Trophoblast cell (in vitro differentiated cells and primary cell): ENCODE measurements at regions not wholly inside any gene's neighbourhood (a gene's known extent, or its start where the extent isn't known, plus 50 kb on each side); places are given as distances from the start of the nearest gene placed in this dataset.
"Not testable (repeated sequence)": the region's sequence is repeated elsewhere in the genome, so short reads cannot be mapped to it uniquely, and the experiment has no call there.

ENCODE experiments used
- DNase-seq, 2 donors: peaks; one replicate each; pipeline ENCODE4 v3.0.0-alpha.2; 2016
- H2AFZ ChIP-seq: 2 replicates; pipeline ENCODE4 v1.6.1; 2013; ENCODE audit warnings: low read length, moderate library complexity, mild to moderate bottlenecking; ENCODE audit not compliant: insufficient read depth, poor library complexity
- H2AK5ac ChIP-seq: 2 replicates; pipeline ENCODE4 v1.6.1; 2013; ENCODE audit warnings: mild to moderate bottlenecking, low read length
- H2BK120ac ChIP-seq: 2 replicates; pipeline ENCODE4 v1.6.1; 2013; ENCODE audit warnings: low read length, mild to moderate bottlenecking, moderate library complexity; ENCODE audit not compliant: insufficient read depth, poor library complexity
- H2BK12ac ChIP-seq: 2 replicates; pipeline ENCODE4 v1.6.1; 2013; ENCODE audit warnings: mild to moderate bottlenecking, low read length, moderate library complexity
- H2BK5ac ChIP-seq: 2 replicates; pipeline ENCODE4 v1.6.1; 2013; ENCODE audit warnings: low read length, low read depth, moderate library complexity, mild to moderate bottlenecking; ENCODE audit not compliant: poor library complexity
- H3K14ac ChIP-seq: 2 replicates; pipeline ENCODE4 v1.6.1; 2013; ENCODE audit warnings: mild to moderate bottlenecking, low read length
- H3K18ac ChIP-seq: 2 replicates; pipeline ENCODE4 v1.6.1; 2013; ENCODE audit warnings: mild to moderate bottlenecking, low read length
- H3K23ac ChIP-seq: 2 replicates; pipeline ENCODE4 v1.6.1; 2013; ENCODE audit warnings: low read length
- H3K27ac ChIP-seq: 2 replicates; pipeline ENCODE4 v1.5.1; 2013; ENCODE audit warnings: low read depth, mild to moderate bottlenecking, inconsistent platforms, low read length, moderate library complexity
- H3K27me3 ChIP-seq: 2 replicates; pipeline ENCODE4 v1.6.1; 2013; ENCODE audit warnings: inconsistent platforms, mild to moderate bottlenecking, low read length, moderate library complexity; ENCODE audit not compliant: insufficient read depth
- H3K36me3 ChIP-seq, 2 experiments: 1 replicate in 1 of 2; 2 replicates in 1 of 2; pipeline ENCODE4 v1.6.1; 2013; ENCODE audit warnings: low read length in 2 of 2, mild to moderate bottlenecking in 2 of 2, moderate library complexity in 1 of 2; ENCODE audit not compliant: insufficient read depth in 2 of 2, control insufficient read depth in 1 of 2
- H3K4ac ChIP-seq: 2 replicates; pipeline ENCODE4 v1.6.1; 2013; ENCODE audit warnings: low read depth, mild to moderate bottlenecking, low read length, moderate library complexity
- H3K4me1 ChIP-seq, 2 experiments: 1 replicate in 1 of 2; 2 replicates in 1 of 2; pipeline ENCODE4 v1.6.1; 2013; ENCODE audit warnings: low read length in 2 of 2, mild to moderate bottlenecking in 2 of 2, moderate library complexity in 1 of 2; ENCODE audit not compliant: insufficient read depth in 2 of 2, control insufficient read depth in 1 of 2
- H3K4me2 ChIP-seq: 2 replicates; pipeline ENCODE4 v1.6.1; 2013; ENCODE audit warnings: inconsistent platforms, mild to moderate bottlenecking, low read length, moderate library complexity
- H3K4me3 ChIP-seq: 2 replicates; pipeline ENCODE4 v1.5.1; 2013; ENCODE audit warnings: mild to moderate bottlenecking, low read depth, low read length, inconsistent platforms
- H3K79me1 ChIP-seq: one replicate; pipeline ENCODE4 v1.6.1; 2013; ENCODE audit warnings: low read length
- H3K79me2 ChIP-seq: 2 replicates; pipeline ENCODE4 v1.6.1; 2013; ENCODE audit warnings: low read length, mild to moderate bottlenecking; ENCODE audit not compliant: control insufficient read depth, insufficient read depth, poor library complexity
- H3K9ac ChIP-seq: 2 replicates; pipeline ENCODE4 v1.6.1; 2013; ENCODE audit warnings: mild to moderate bottlenecking, low read length
- H3K9me3 ChIP-seq: 2 replicates; pipeline ENCODE4 v1.6.1; 2013; ENCODE audit warnings: low read depth, mild to moderate bottlenecking, control low read depth, inconsistent platforms, low read length; ENCODE audit not compliant: insufficient read depth
- H4K12ac ChIP-seq: 2 replicates; pipeline ENCODE4 v1.6.1; 2013; ENCODE audit warnings: low read depth, mild to moderate bottlenecking, low read length, moderate library complexity
- H4K8ac ChIP-seq: 2 replicates; pipeline ENCODE4 v1.6.1; 2013; ENCODE audit warnings: low read depth, mild to moderate bottlenecking, low read length, moderate library complexity
- H4K91ac ChIP-seq: one replicate; pipeline ENCODE4 v1.6.1; 2013; ENCODE audit warnings: low read depth, mild to moderate bottlenecking, low read length, moderate library complexity
- WGBS: extraction: QIAGEN DNeasy Blood & Tissue Kit; methylation state at CpG from one replicate; pipeline ENCODE4 v1.1.7; 2013; ENCODE audit warnings: missing lambda C conversion rate; ENCODE audit not compliant: insufficient read length, insufficient coverage; ENCODE audit errors: extremely low coverage; 5-methylcytosine and 5-hydroxymethylcytosine counted together

DNA sequence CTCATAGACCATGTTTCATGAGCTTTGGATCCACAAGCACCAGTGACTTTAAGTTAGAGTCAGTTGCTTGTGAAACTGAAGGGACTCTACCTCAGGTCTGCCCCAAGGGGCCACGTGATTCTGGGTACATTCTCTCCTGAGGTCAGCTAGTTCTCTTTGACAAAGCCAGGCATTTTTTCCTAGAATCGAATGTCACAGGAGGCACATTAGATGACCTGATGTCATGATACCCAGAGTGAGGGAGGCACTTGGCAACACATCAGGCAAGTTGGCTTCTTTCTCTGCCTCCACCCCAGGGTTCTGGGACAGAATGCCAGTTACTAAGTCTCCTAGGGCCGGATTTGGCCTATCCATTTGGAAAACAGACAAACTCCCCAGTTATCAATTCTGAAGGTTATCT, 93.0 kb downstream of the APIP start:
- no peaks in the 10 kb centered on the region for H3K27me3 ChIP-seq
- DNase-seq = no peak
- peaks cover 2 to 7% of the 10 kb centered on the region in 2 experiments for H3K4me1 ChIP-seq
- H2AK5ac ChIP-seq = no peak overlapping the region
- H3K4me3 ChIP-seq = no peak overlapping the region
- no peak overlapping the region for H4K91ac ChIP-seq
- no peak overlapping the region for H2BK5ac ChIP-seq
- no peak overlapping the region for H2AFZ ChIP-seq
- H2BK120ac ChIP-seq = no peak overlapping the region
- no peak overlapping the region for H3K4me2 ChIP-seq
- H3K4ac ChIP-seq = no peak overlapping the region
- H3K79me1 ChIP-seq = no peaks in the 10 kb centered on the region
- no peak overlapping the region for H2BK12ac ChIP-seq
- peaks cover 2% of the 10 kb centered on the region for H3K9me3 ChIP-seq
- H3K18ac ChIP-seq = no peak overlapping the region
- no peak overlapping the region for H3K23ac ChIP-seq
- no peak overlapping the region for H3K9ac ChIP-seq
- no peak overlapping the region for H4K8ac ChIP-seq
- no CpG with 5 or more reads among the region's 3 CpGs for WGBS
- H3K79me2 ChIP-seq = no peaks in the 10 kb centered on the region
- H4K12ac ChIP-seq = no peak overlapping the region
- no peak overlapping the region for H3K27ac ChIP-seq
- no peaks in the 10 kb centered on the region for H3K36me3 ChIP-seq
- H3K14ac ChIP-seq = no peak overlapping the region

DNA sequence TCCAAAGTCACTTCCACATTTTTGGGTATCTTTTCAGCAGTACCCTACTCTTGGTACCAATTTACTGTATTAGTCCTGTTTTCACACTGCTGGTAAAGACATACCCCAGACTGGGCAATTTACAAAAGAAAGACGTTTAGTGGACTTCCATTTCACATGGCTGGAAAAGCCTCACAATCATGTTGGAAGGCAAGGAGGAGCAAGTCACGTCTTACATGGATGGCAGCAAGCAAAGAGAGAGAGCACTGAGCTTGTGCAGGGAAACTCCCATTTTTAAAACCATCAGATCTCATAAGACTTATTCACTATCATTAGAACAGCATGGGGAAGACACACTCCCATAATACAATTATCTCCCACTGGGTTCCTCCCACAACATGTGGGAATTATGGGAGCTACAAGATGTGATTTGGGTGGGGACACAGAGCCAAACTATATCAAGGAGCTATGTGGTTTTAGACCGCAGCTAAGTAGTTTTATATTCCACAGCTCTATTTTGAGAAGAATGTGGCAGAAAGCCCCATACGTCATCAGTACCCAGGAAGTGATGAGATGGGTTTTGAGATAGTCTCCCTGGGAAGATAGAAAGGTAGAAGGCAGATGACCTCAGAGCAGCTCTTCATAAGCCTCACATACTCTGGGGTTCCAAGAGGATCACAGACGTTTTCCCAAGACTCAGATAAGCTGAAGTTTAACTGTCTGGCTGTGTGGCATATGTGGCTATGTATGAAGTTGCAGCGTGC, 96.3 kb downstream of the APIP start:
- Histone ChIP-seq H2BK5ac (no peak overlapping the region), H3K79me1 (no peaks in the 10 kb centered on the region), H4K12ac (no peak overlapping the region), H2BK12ac (no peak overlapping the region), H4K91ac (no peak overlapping the region), H3K4me1 (peaks cover 0 to under 1% of the 10 kb centered on the region in 2 experiments), H3K4ac (no peak overlapping the region), H3K14ac (no peak overlapping the region), H3K9ac (no peak overlapping the region), H3K23ac (no peak overlapping the region), H3K27me3 (no peaks in the 10 kb centered on the region), H2AK5ac (no peak overlapping the region), H3K79me2 (no peaks in the 10 kb centered on the region), H3K9me3 (peaks cover 2% of the 10 kb centered on the region), H2BK120ac (no peak overlapping the region), H3K27ac (no peak overlapping the region), H4K8ac (no peak overlapping the region), H3K18ac (no peak overlapping the region), H2AFZ (no peak overlapping the region), H3K36me3 (no peaks in the 10 kb centered on the region), H3K4me3 (no peak overlapping the region), H3K4me2 (no peak overlapping the region)
- no peak for DNase-seq
- no CpG with 5 or more reads among the region's 6 CpGs for WGBS

DNA sequence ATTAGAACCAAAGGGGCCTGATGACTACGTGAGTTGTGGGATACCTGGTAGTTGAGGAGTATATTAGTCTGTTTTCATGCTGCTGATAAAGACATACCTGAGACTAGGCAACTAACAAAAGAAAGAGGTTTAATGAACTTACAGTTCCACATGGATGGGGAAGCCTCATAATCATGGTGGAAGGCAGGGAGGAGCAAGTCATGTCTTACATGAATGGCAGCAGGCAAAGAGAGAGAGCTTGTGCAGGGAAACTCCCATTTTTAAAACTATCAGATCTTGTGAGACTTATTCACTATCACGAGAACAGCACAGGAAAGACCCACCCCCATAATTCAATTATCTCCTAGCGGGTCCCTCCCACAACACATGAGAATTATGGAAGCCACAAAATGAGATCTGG, 98.4 kb downstream of the APIP start:
- H3K4me3 ChIP-seq, DNase-seq, H3K9me3 ChIP-seq, H3K79me1 ChIP-seq, H2BK5ac ChIP-seq, H3K14ac ChIP-seq, H3K27me3 ChIP-seq, H3K23ac ChIP-seq, H2BK120ac ChIP-seq, H4K8ac ChIP-seq, H2AFZ ChIP-seq, H2BK12ac ChIP-seq, H3K79me2 ChIP-seq, H3K18ac ChIP-seq, H3K9ac ChIP-seq, H4K91ac ChIP-seq, H2AK5ac ChIP-seq, H3K4me1 ChIP-seq, H3K27ac ChIP-seq, H3K4ac ChIP-seq, H3K36me3 ChIP-seq, H3K4me2 ChIP-seq, H4K12ac ChIP-seq: not testable (repeated sequence)
- WGBS = no CpG with 5 or more reads among the region's 3 CpGs

DNA sequence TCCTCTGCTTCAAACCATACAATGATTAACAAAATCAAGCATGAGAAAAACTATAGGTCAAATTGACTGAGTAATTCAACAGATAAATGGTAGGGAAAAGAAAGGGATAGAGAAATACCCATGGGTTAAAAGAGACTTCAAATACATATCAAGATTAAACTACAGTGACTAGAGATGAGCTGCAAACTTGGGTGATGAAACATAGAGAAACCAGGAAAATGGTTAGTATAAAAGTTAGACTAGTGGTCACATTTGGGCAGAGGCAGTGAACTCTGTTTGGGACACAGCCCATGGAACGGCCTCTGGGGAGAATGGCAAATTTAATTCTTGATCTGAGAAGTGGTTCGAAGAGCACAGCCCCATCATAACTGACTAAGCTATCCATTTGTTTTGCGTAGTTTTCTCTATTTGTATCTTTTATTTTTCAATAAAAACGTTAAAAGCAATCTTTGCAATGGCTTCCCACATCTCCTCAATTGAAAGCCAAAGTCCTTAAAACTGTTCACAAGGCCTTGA, 99.4 kb downstream of the APIP start:
- H3K27me3 ChIP-seq = no peaks in the 10 kb centered on the region
- no peak overlapping the region for H3K14ac ChIP-seq
- H4K8ac ChIP-seq = no peak overlapping the region
- no peak overlapping the region for H4K91ac ChIP-seq
- no peak overlapping the region for H3K18ac ChIP-seq
- H3K4ac ChIP-seq = no peak overlapping the region
- H3K9me3 ChIP-seq = peaks cover 2% of the 10 kb centered on the region
- H2BK5ac ChIP-seq = no peak overlapping the region
- no peak overlapping the region for H4K12ac ChIP-seq
- DNase-seq = no peak
- no peak overlapping the region for H3K23ac ChIP-seq
- no peak overlapping the region for H2AK5ac ChIP-seq
- H3K4me1 ChIP-seq = no peaks in the 10 kb centered on the region
- no peaks in the 10 kb centered on the region for H3K79me2 ChIP-seq
- H2AFZ ChIP-seq = no peak overlapping the region
- no peak overlapping the region for H2BK12ac ChIP-seq
- no peaks in the 10 kb centered on the region for H3K79me1 ChIP-seq
- no CpG with 5 or more reads among the region's 4 CpGs for WGBS
- H3K27ac ChIP-seq = no peak overlapping the region
- no peak overlapping the region for H3K4me2 ChIP-seq
- H3K9ac ChIP-seq = no peak overlapping the region
- H3K36me3 ChIP-seq = no peaks in the 10 kb centered on the region
- H2BK120ac ChIP-seq = no peak overlapping the region
- no peak overlapping the region for H3K4me3 ChIP-seq
